ENCODE measurements at regions not wholly inside any gene's neighbourhood (a gene's known extent, or its start where the extent isn't known, plus 50 kb on each side); places are given as distances from the start of the nearest gene placed in this dataset.

- TF ChIP-seq, protein P1, sequence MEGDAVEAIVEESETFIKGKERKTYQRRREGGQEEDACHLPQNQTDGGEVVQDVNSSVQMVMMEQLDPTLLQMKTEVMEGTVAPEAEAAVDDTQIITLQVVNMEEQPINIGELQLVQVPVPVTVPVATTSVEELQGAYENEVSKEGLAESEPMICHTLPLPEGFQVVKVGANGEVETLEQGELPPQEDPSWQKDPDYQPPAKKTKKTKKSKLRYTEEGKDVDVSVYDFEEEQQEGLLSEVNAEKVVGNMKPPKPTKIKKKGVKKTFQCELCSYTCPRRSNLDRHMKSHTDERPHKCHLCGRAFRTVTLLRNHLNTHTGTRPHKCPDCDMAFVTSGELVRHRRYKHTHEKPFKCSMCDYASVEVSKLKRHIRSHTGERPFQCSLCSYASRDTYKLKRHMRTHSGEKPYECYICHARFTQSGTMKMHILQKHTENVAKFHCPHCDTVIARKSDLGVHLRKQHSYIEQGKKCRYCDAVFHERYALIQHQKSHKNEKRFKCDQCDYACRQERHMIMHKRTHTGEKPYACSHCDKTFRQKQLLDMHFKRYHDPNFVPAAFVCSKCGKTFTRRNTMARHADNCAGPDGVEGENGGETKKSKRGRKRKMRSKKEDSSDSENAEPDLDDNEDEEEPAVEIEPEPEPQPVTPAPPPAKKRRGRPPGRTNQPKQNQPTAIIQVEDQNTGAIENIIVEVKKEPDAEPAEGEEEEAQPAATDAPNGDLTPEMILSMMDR (IDR thresholded peaks at IDR 0.05; ENCODE audit: borderline replicate concordance, control extremely low read depth, extremely low read depth, insufficient read depth, missing control alignments), result no peak
- no peak for DNase-seq (ENCODE audit: low spot score)
- in situ Hi-C loops (cut with MboI; ENCODE audit: low sequenced_read_pairs, unreplicated experiment), result no loop called here
These were observed 93.6 kb upstream of the SMAD1 start for GRCh38 chr4:145388043-145388442.

GRCh38 chr4:145387079-145387478 lies 94.6 kb upstream of the SMAD1 start:
- in situ Hi-C loops (cut with MboI; ENCODE audit: low sequenced_read_pairs, unreplicated experiment), result no loop called here
- TF ChIP-seq, protein P1 (IDR thresholded peaks at IDR 0.05; ENCODE audit: borderline replicate concordance, control extremely low read depth, extremely low read depth, insufficient read depth, missing control alignments), result no peak
- no peak for DNase-seq (ENCODE audit: low spot score)

DNA sequence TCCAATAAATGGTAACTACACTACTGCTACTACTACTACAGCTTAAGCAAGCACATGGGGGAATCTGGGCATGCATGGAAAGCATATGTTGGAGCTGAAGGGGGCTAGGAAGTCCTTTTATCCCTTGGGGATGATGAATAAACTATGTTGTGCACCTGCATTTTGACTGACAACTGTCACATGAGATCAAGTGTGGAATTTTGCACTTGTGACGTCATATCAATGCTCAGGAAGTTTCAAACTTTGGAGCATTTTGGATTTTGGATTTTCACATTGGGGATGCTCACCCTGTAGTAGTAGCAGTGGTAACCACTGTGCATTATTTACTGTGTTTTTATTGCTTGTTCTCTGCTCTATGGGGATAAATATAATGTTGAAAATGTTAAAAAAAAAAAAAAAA lies 100.5 kb upstream of the SMAD1 start:
- TF ChIP-seq, protein P1 (IDR thresholded peaks at IDR 0.05; ENCODE audit: borderline replicate concordance, control extremely low read depth, extremely low read depth, insufficient read depth, missing control alignments), result no peak

GRCh38 chr4:145380123-145380522 lies 101.5 kb upstream of the SMAD1 start:
- in situ Hi-C loops (cut with MboI; ENCODE audit: low sequenced_read_pairs, unreplicated experiment), result no loop called here
- TF ChIP-seq, protein P1 (IDR thresholded peaks at IDR 0.05; ENCODE audit: borderline replicate concordance, control extremely low read depth, extremely low read depth, insufficient read depth, missing control alignments), result no peak

More for the DNA sequence above, 100.5 kb upstream of the SMAD1 start:
- DNase-seq (ENCODE audit: low spot score), result no peak
- in situ Hi-C loops (cut with MboI; ENCODE audit: low sequenced_read_pairs, unreplicated experiment), result no loop called here

DNA sequence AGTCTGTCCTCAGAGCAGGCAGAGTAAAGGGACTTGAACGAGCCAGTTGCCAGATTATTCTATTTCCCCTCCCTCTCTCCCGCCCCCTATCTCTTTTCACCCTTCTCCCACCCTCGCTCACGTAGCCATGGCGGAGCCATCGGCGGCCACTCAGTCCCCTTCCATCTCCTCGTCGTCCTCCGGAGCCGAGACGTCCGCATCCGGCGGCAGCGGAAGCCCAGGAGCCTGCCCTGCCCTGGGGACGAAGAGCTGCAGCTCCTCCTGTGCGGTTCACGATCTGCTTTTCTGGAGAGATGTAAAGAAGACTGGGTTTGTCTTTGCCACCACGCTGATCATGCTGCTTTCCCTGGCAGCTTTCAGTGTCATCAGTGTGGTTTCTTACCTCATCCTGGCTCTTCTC lies 106.2 kb upstream of the SMAD1 start:
- in situ Hi-C loops (cut with MboI; ENCODE audit: low sequenced_read_pairs, unreplicated experiment), result no loop called here
- TF ChIP-seq, protein P1 (IDR thresholded peaks at IDR 0.05; ENCODE audit: borderline replicate concordance, control extremely low read depth, extremely low read depth, insufficient read depth, missing control alignments), result no peak
- DNase-seq (ENCODE audit: low spot score), result no peak

More at GRCh38 chr4:145380123-145380522, 101.5 kb upstream of the SMAD1 start:
- no peak for DNase-seq (ENCODE audit: low spot score)

- TF ChIP-seq, protein P1 (IDR thresholded peaks at IDR 0.05; ENCODE audit: borderline replicate concordance, control extremely low read depth, extremely low read depth, insufficient read depth, missing control alignments), result no peak
- in situ Hi-C loops (cut with MboI; ENCODE audit: low sequenced_read_pairs, unreplicated experiment), result no loop called here
- no peak for DNase-seq (ENCODE audit: low spot score)
These were observed 129.1 kb upstream of the SMAD1 start for GRCh38 chr4:145352438-145353145.
